ENCODE measurements at regions not wholly inside any gene's neighbourhood (a gene's known extent, or its start where the extent isn't known, plus 50 kb on each side); places are given as distances from the start of the nearest gene placed in this dataset.
A peak's percentile ranks its signal among the peaks of the same experiment; 100 is the strongest.

- DNase-seq (ENCODE audit: low read depth): no peak
Measured at GRCh38 chr21:38933731-38934130, 128.0 kb downstream of the ETS2 start.

GRCh38 chr21:38931291-38931690 lies 125.6 kb downstream of the ETS2 start:
- no peak for DNase-seq (ENCODE audit: low read depth)

GRCh38 chr21:38930853-38931252 lies 125.1 kb downstream of the ETS2 start:
- peak; percentile 73 for DNase-seq (ENCODE audit: low read depth)

DNA sequence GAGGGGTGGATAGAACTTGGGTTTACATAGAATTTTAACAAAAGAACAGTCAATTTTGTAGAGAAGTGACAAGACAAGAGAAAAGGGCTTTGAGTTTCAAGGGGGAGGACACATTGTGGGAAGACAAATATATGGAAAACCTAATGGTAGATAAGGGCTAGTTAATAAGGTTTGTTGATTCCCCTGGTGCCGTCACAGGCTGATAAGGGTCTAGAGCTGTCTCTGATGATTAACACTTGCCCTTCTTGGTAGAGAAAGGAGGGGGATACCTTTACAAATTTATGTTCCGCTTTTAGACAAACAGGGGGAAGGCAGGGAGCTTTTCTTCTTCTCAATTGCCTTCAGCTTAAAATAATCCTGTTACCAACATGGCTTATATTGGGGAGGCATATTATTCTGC lies 124.3 kb downstream of the ETS2 start:
- DNase-seq (ENCODE audit: low read depth): no peak

- no peak for DNase-seq (ENCODE audit: low read depth)
Measured at GRCh38 chr21:38929652-38930051, 123.9 kb downstream of the ETS2 start.

DNA sequence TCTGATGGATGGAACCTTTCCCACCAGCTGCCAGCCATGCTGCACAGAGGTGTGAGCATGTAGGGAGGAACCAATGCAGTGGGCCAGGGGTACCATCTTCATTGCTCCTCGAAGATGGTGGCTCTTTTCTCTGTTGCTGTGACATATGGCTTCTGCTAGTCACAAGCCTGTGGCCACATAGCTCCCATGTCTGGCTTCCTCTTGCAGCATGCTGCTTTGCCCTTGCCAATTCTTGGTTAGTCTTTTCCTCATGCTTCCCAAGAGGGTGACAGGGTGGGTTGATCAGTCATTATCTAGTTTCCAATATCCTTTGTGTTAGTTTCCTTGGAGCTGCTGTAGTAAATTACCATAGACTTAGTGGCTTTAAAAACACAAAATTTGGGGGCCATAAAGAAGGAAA lies 123.4 kb downstream of the ETS2 start:
- DNase-seq (ENCODE audit: low read depth): no peak

- DNase-seq (ENCODE audit: low read depth): no peak
Measured at GRCh38 chr21:38927776-38928175, 122.0 kb downstream of the ETS2 start.

- DNase-seq (ENCODE audit: low read depth): peak; percentile 74
Measured at GRCh38 chr21:38925923-38926322, 120.2 kb downstream of the ETS2 start.

- DNase-seq (ENCODE audit: low read depth): no peak
Measured at GRCh38 chr21:38925478-38925877, 119.7 kb downstream of the ETS2 start.

DNA sequence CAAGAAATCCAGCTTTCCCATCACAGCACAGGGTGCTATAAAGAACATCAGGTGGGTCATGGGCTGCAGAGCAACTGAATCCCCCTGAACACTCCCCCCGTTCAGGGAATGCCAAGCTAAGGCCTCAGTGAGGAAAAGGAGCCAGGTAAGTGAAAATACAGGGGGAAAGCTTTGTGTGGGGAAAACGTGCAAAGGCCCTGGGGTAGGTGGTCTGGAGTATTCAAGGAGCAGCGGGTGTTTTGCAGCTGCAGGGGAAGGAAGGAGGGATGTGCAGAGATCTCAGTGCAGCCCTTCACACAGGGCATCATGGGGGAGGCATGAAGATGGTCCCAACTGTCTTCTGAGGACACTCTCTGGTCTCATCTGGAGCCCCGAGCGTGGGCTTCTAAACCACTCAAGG lies 119.2 kb downstream of the ETS2 start:
- no peak for DNase-seq (ENCODE audit: low read depth)

DNA sequence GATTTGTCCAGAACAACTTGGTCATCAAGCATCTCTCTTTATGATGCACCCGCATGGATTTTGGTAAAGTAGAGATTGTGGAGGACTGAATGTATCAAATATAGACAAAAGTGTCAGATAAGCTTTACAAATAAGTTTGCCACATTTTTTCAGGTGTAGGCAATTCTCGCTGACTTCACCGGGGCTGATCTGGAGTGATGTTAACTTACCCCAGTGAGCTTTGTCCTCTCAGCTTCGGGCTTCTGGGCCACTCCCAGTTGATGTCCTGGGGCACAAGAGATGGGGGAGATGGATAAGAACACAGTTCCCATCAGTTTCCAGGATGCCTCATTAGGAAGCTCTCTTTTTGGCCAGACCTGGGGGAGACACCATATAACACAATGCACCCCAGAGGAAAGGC lies 117.7 kb downstream of the ETS2 start:
- no peak for DNase-seq (ENCODE audit: low read depth)

GRCh38 chr21:38922474-38923235 lies 116.9 kb downstream of the ETS2 start:
- DNase-seq (ENCODE audit: low read depth): no peak

DNA sequence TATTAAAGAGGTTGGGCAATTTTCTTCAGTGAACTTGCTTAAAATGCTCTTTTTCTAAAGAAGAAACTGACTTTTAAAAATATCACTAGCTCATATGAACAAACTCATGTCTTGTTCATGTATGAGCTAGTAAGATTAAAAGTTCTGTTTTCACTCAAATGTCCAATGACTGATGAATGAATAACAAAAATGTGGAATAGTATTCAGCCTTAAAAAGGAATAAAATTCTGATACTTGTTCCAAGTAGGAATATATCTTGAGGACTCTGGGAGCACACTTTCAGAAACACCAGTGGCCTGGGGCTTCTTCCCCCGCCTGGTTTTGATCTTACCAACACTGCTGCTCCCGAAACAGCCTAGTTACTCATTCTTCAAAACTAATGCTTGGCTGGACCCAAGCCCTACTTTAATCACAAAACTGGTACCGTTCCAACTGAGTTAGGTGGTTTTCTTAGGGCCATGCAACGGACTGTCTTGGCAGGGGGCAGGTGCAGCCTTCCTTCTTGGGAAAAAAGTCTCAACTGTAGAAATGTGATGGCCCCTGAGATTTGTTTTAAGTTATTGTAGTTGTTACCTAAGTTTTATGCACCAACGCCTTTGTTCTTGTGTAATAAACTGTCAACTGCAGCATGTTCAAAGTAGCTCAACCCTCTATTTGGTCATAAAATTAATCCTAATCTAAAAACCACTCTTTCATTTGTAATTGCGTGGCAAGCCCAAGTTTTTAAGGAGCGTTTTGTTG lies 116.0 kb downstream of the ETS2 start:
- DNase-seq (ENCODE audit: low read depth): peak; percentile 96

GRCh38 chr21:38920631-38921398 lies 115.1 kb downstream of the ETS2 start:
- DNase-seq (ENCODE audit: low read depth): peak; percentile 95

GRCh38 chr21:38918607-38919346 lies 113.0 kb downstream of the ETS2 start:
- DNase-seq (ENCODE audit: low read depth): peak; percentile 76

DNA sequence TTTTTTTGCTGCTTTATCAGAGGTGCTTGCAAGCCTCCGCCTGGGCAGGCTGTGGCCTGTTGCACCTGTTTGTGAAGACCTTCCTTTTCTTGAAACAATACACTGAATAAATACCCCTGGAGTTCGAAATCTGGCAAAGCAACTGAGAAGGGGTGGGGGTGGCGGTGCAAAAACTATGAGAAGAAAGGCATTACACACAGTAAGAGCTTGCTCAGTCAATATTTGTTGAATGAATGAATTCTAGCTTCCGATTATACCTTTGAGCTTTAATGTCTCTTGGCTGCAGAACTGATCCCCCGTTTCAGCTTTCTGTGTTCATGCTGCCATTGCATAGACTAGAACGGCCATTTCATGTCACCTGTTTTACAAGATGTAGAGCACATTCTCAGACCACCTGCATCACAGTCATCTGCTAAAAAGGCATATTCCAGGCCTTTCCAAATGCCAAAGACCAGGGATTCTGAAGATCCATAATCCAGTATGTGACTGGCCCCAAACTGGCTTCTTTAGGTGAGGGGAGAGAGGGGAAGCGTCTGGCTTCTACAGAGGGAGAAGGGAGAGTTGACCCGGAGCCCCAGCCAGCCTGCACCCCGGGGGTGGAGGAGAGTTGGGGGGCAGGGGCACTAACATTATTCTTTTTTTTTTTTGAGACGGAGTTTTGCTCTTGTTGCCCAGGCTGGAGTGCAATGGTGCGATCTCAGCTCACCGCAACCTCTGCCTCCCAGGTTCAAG lies 111.5 kb downstream of the ETS2 start:
- no peak for DNase-seq (ENCODE audit: low read depth)

DNA sequence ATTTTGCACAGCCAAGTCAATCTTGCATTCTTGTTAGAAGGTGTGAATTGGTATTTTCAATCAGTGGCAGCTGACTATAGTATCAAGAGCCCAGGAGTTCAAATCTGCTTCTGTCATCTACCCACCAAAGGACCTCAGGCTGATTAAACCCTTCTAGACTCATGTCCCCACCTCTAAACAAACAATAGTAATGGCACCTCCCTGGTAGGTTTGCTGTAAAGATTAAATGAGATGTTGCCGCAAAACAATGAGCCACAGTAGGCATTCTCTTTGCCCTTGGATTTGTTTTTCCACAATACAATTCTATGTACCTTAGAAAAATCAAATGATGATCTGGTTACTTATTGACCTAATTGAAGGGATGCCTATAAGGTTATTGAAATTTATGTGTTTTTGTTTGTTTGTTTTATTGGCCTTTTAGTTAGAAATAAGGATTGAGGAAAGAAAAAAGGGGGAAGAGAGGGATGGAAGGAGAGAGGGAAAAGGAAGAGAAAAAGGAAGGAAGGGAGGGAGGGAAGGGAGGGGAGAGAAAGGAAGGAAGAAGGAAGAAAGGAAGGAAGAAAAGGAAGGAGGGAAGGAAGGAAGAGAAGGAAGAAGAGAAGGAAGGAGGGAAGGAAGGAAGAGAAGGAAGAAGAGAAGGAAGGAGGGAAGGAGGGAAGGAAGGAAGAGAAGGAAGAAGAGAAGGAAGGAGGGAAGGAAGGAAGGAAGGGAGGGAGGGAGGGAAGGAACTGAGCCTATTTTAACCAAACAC lies 110.7 kb downstream of the ETS2 start:
- no peak for DNase-seq (ENCODE audit: low read depth)

- no peak for DNase-seq (ENCODE audit: low read depth)
Measured at GRCh38 chr21:38915546-38915945, 109.8 kb downstream of the ETS2 start.

- peak; percentile 43 for DNase-seq (ENCODE audit: low read depth)
Measured at GRCh38 chr21:38914528-38915293, 109.0 kb downstream of the ETS2 start.

Measured in renal cortical epithelial cell (primary cell).